ENCODE measurements at regions not wholly inside any gene's neighbourhood (a gene's known extent, or its start where the extent isn't known, plus 50 kb on each side); places are given as distances from the start of the nearest gene placed in this dataset.

GRCh38 chr18:78031991-78032390 lies 782.3 kb downstream of the GALR1 start:
- TF ChIP-seq, protein P1, sequence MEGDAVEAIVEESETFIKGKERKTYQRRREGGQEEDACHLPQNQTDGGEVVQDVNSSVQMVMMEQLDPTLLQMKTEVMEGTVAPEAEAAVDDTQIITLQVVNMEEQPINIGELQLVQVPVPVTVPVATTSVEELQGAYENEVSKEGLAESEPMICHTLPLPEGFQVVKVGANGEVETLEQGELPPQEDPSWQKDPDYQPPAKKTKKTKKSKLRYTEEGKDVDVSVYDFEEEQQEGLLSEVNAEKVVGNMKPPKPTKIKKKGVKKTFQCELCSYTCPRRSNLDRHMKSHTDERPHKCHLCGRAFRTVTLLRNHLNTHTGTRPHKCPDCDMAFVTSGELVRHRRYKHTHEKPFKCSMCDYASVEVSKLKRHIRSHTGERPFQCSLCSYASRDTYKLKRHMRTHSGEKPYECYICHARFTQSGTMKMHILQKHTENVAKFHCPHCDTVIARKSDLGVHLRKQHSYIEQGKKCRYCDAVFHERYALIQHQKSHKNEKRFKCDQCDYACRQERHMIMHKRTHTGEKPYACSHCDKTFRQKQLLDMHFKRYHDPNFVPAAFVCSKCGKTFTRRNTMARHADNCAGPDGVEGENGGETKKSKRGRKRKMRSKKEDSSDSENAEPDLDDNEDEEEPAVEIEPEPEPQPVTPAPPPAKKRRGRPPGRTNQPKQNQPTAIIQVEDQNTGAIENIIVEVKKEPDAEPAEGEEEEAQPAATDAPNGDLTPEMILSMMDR (IDR thresholded peaks at IDR 0.05; ENCODE audit: borderline replicate concordance, extremely low read depth, low read length, poor library complexity, severe bottlenecking): no peak
- no peak for TF ChIP-seq EZH2 (IDR thresholded peaks at IDR 0.05; ENCODE audit: borderline replicate concordance, low read depth, low read length, severe bottlenecking)

Measured in DND-41 (cell line).